ENCODE measurements at regions not wholly inside any gene's neighbourhood (a gene's known extent, or its start where the extent isn't known, plus 50 kb on each side); places are given as distances from the start of the nearest gene placed in this dataset.

DNA sequence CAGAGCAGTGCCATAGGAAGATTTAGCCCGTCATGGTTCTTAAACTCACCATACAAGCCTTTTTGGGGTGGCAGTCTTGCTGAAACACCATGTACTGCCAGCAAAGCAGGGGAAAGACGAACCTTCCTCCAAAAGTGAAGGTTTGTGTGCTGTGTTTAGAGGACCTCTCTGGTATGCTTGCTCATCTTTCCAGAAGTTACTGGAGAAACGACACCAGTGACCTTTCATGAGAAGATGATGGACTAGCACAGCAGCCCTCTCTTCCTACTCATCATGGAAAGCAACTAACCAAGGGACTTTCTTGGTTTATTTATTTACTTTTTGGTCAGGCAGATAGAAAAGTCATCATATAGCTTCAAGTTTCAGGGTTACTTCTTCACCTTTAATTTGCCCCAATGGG lies 247.4 kb downstream of the PTEN start:
- no peak for DNase-seq

GRCh38 chr10:88111294-88111693 lies 247.9 kb downstream of the PTEN start:
- no peak for DNase-seq

GRCh38 chr10:88113232-88113631 lies 249.8 kb downstream of the PTEN start:
- DNase-seq: peak in 1 of 2 donors; percentile 24

DNA sequence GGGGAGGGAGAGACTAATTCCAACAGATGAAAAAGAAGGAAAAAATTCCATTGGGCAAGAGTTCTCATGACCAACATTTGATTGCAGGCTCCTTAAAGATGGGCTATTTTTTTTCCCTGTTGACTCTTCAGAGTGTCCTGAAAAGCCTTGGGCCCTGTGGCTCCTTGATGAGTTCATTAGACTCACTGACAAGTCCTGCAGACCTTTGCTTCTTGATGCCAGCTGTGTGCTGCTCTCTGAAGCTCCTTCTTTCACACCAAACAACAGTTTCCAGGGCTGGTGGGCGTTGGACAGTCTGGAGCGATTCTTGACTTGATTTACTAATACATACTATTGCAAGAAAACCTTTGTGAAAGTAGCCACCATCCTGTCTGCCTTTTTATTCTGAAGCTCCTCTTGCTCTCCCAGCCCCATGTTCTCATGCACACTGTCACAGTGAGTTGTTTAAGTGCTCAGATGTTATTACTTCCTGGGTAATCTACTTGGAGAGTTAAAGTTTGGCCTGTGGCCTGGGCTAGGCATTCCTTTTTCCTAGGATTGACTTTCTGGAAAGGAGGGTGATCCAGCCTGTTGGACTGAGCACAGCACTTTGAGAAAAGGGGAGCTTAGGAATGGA lies 250.3 kb downstream of the PTEN start:
- DNase-seq: no peak

DNA sequence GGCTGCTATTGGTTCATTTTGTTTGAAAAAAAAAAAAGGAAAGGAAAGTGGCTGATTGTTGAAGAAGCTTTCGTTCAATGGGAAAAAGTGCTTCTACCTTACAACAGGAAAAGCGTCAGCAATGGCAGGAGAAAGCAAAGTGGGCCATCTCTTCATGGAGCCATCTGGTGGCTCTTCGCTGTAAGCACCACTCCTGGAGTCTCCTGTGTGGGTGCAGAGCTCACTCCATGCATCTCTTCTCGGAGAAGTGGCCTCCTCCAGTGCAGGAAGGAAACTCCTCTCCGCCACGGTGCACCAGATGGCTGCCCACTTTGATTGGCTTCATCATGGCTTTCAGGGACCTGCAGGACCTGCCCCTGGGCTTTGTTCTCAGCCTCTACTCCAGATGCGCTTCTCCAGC lies 250.9 kb downstream of the PTEN start:
- DNase-seq: peak; percentile 30 to 50

DNA sequence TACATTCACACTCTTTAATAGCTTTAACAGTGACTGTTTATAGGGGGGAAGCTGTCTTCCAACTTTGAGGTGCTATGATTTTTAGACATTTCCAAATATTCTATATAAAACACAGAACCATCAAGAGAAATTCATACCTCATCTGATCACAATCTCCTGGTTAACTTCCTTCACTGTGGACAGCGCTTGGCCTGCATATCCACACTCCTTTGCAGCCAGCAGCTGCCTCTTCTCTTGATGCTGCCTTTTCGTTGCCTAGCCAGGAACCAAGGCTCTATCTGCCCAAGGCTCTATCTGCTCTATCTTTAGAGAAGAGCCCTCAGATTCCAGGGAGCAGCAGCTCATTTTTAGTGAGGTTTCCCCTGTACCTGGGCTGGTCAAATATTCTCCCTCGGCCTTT lies 252.0 kb downstream of the PTEN start:
- DNase-seq: no peak

GRCh38 chr10:88115968-88116367 lies 252.5 kb downstream of the PTEN start:
- DNase-seq: no peak

DNA sequence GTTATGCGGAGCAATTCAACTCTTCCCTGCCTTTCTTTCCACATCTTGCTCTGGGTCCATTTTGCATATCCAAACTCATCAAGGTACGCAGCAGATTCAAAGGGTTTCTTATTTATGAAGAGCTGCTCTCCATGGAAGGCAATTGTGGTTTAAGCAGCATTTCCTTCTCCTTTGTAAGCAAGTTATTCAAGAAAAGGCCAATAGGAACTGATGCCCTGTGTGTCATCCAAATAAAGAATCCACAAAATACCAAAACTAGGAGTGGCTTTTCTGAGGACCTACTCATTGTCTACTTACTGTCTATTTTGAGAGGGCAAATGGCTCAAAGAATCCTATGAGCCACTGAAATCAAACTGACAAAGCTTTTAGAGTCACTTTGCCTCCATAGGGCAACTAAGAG lies 253.1 kb downstream of the PTEN start:
- no peak for DNase-seq

GRCh38 chr10:88116971-88117626 lies 253.7 kb downstream of the PTEN start:
- no peak for DNase-seq

GRCh38 chr10:88117869-88118632 lies 254.6 kb downstream of the PTEN start:
- peak; percentile 26 to 32 for DNase-seq

DNA sequence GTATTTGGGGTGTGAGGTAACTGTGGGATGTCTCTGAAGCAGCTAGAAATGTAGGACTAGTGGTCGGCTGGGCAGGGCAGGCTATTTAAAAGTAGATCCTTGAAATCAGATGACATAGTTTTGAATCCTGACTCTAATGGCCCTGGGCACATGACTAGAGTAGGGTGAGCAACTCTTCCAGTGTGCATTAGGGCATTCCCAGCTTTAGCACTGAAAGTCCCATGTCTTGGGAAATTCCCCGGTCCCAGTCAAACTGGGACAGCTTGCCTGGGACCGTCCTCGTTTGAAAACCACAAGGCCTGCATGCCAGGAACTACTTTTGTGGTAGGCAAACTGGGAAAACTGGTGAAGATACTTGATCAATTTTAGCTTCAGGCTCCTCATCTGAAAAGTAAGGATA lies 255.3 kb downstream of the PTEN start:
- DNase-seq: no peak

DNA sequence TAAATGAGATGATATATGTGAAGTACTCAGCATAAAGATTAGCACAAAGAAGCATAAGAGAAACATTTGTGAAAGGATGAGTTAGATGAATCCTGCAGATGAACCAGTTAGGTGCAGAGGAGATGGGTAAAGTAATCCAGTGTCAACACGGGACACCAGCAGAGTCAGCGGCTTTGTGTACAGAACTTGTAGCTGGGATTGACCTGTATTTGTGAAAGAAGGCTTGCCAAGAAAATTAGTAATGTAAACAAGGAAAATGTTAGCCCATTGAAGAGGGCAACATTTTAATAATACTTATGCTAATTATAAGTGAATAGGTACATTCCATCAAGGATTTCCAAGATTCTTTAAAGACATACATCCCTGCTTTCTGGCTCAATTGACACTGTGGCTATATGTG lies 255.7 kb downstream of the PTEN start:
- no peak for DNase-seq

DNA sequence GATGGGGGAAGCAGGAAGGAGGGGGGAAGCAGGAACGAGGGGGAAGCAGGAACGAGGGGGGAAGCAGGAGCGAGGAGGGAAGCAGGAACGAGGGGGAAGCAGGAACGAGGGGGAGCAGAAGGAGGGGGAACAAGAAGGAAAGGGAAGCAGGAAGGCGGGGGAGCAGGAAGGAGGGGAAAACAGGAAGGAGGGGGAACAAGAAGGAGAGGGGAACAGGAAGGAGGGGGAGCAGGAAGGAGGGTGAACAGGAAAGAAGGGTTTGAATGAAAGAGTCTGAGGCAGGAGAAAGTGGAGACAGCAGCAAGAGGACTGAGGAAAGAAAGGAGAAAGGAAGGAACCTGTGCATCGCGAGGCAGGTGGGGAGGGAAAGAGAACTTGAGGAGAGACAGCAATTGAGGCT lies 256.6 kb downstream of the PTEN start:
- DNase-seq: no peak

GRCh38 chr10:88120599-88121333 lies 257.3 kb downstream of the PTEN start:
- peak in 1 of 2 donors; percentile 23 for DNase-seq

GRCh38 chr10:88121361-88121760 lies 257.9 kb downstream of the PTEN start:
- DNase-seq: no peak

- no peak for DNase-seq
Observed at GRCh38 chr10:88122145-88122544, 258.7 kb downstream of the PTEN start.

- DNase-seq: no peak
Observed at GRCh38 chr10:88122576-88122975, 259.2 kb downstream of the PTEN start.

DNA sequence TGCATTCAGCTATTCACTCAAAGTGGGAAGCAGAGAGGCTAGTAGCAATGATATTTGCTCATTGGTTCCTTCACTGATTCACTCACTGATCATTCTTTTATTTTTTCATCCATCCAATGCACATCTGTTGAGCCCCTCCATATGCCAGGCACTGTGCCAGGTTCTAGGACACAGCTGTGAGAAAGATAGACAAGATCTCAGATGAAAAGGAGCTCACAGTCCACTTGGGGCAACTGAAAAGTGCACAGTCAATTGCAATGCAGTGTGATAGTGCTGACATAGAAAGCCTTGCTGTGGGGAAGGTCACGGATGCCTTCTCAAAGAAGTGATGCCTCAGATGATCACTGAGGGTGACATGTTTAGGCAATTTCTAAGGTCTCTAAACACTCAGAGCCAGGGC lies 262.3 kb downstream of the PTEN start:
- DNase-seq: no peak

DNA sequence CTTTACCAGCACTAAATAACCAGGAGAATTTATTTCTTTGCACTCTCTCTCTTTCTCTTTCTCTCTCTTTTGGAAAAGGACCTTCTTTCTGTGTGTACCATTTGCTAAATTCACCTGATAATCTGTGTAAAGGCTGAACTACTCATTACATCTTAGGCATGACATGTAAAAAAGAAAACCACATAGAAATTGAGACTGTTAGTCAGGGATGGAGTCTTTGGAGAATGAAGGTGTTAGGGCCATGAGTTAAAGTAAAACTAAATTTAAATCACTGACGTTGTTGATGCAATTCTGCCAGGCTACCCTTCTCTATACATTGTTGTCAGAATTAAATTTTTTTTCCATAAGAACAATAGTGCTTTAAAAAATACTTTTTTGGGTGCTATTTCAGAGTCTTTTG lies 263.3 kb downstream of the PTEN start:
- DNase-seq: no peak

GRCh38 chr10:88127269-88127668 lies 263.8 kb downstream of the PTEN start:
- DNase-seq: no peak

DNA sequence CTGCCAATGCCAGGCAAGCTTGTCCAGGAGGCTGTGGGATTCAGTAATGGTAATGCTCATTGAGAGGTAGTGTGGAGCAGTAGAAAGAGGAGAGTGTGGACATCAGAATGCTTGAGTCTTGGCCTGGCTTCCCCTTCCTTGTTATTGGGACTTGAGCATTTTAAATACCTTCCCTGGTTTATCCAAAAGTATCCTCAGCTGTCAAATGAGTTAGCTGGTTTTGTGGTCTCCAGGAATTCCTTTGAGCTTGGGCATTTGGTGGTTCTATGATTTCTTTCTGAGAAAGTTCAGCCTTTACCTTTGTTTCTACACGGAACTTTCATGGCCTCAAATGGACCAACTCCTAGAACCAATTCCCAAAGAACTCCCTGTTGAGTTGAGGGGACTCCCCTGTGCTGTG lies 264.3 kb downstream of the PTEN start:
- DNase-seq: no peak

GRCh38 chr10:88129013-88129412 lies 265.6 kb downstream of the PTEN start:
- DNase-seq: no peak

DNA sequence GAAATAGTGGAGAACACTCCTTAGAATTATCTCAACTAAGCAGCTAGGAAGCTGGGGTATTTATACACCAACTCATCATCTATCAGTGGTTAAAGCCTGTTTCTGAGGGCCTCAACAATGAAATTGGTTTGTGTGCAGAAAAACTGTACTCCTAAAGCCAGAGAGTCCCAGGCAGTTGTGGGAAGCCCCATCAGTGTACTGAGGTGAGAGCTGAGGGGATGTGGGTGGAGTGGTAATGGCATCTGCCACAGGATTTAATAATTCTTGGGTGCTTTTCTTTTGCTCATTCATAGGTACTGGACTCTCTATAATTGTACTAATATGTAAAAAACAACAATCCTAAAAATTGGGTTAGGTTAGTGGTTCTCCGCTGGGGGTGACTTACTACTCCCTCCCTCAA lies 267.5 kb downstream of the PTEN start:
- no peak for DNase-seq

Data from CD4-positive, alpha-beta T cell treated with Interferon alpha-2 for 1 hour (primary cell).